ENCODE measurements at regions not wholly inside any gene's neighbourhood (a gene's known extent, or its start where the extent isn't known, plus 50 kb on each side); places are given as distances from the start of the nearest gene placed in this dataset.

GRCh38 chr1:222225316-222225691, 322.6 kb downstream of the HHIPL2 start:
- TF ChIP-seq POLR2A (IDR thresholded peaks at IDR 0.05; ENCODE audit: low read length) (no peak), GATA1 (IDR thresholded peaks at IDR 0.05; ENCODE audit: low read depth, low read length) (no peak)
